ENCODE measurements at regions not wholly inside any gene's neighbourhood (a gene's known extent, or its start where the extent isn't known, plus 50 kb on each side); places are given as distances from the start of the nearest gene placed in this dataset.

DNA sequence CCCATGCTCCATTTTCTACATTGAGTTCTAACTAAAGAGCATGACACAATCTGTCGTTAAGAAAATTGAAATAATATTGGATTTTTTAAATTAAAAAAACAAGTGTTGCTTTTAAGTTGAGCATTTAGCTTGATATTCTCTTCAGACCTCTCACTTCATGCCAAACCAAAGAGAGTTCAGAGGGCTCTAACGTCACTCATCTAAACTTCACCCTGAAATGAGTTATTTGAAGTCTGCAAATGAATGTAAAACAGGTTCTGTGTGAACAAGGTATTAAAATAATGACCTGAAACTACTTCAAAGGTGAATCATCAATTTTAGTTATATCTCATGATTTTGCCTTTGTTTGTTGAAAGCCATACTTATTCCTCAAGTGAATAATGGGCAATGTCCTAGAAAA lies 61.8 kb downstream of the MRPL57 start:
- TF ChIP-seq RCOR1 (IDR thresholded peaks at IDR 0.05; ENCODE audit: low read length): no peak
- TF ChIP-seq, protein P1, sequence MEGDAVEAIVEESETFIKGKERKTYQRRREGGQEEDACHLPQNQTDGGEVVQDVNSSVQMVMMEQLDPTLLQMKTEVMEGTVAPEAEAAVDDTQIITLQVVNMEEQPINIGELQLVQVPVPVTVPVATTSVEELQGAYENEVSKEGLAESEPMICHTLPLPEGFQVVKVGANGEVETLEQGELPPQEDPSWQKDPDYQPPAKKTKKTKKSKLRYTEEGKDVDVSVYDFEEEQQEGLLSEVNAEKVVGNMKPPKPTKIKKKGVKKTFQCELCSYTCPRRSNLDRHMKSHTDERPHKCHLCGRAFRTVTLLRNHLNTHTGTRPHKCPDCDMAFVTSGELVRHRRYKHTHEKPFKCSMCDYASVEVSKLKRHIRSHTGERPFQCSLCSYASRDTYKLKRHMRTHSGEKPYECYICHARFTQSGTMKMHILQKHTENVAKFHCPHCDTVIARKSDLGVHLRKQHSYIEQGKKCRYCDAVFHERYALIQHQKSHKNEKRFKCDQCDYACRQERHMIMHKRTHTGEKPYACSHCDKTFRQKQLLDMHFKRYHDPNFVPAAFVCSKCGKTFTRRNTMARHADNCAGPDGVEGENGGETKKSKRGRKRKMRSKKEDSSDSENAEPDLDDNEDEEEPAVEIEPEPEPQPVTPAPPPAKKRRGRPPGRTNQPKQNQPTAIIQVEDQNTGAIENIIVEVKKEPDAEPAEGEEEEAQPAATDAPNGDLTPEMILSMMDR (IDR thresholded peaks at IDR 0.05): no peak
- TF ChIP-seq JUND (IDR thresholded peaks at IDR 0.05): no peak
- no peak for TF ChIP-seq NFIC (IDR thresholded peaks at IDR 0.05; ENCODE audit: borderline replicate concordance)
- TF ChIP-seq POLR2AphosphoS5 (IDR thresholded peaks at IDR 0.05; ENCODE audit: low read depth, low read length): no peak
- TF ChIP-seq, protein P2, sequence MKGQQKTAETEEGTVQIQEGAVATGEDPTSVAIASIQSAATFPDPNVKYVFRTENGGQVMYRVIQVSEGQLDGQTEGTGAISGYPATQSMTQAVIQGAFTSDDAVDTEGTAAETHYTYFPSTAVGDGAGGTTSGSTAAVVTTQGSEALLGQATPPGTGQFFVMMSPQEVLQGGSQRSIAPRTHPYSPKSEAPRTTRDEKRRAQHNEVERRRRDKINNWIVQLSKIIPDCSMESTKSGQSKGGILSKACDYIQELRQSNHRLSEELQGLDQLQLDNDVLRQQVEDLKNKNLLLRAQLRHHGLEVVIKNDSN (IDR thresholded peaks at IDR 0.05; ENCODE audit: borderline replicate concordance, low read depth): no peak

All from SK-N-SH (cell line).